Uterus (tissue), 2 donors: ENCODE measurements at regions not wholly inside any gene's neighbourhood (a gene's known extent, or its start where the extent isn't known, plus 50 kb on each side); places are given as distances from the start of the nearest gene placed in this dataset.

Experiments used
- CTCF ChIP-seq, 4 experiments: fragments of 200-600 bp in 2 of 4; fragments of 450-650 bp in 2 of 4; sonication (generic) in 2 of 4; IDR thresholded peaks; one replicate each; pipeline ENCODE4 v1.5.1; 2016 to 2019; ENCODE audit warnings: antibody characterized with exemption in 4 of 4, mild to moderate bottlenecking in 2 of 4, moderate library complexity in 1 of 4
- POLR2A ChIP-seq, 2 donors: fragments of 450-650 bp; IDR thresholded peaks; one replicate each; pipeline ENCODE4 v1.6.1; 2016; ENCODE audit warnings: antibody characterized with exemption in 2 of 2, mild to moderate bottlenecking in 1 of 2, moderate library complexity in 1 of 2

GRCh38 chrX:9370893-9371292, 94.0 kb upstream of the TBL1X start:
- TF ChIP-seq CTCF (IDR thresholded peaks at IDR 0.05): no peak
- TF ChIP-seq POLR2A (IDR thresholded peaks at IDR 0.05): no peak
